Putamen (tissue), 1 donor: ENCODE measurements at regions not wholly inside any gene's neighbourhood (a gene's known extent, or its start where the extent isn't known, plus 50 kb on each side); places are given as distances from the start of the nearest gene placed in this dataset.
"Not testable (repeated sequence)": the region's sequence is repeated elsewhere in the genome, so short reads cannot be mapped to it uniquely, and the experiment has no call there.

Experiments
- DNase-seq: peaks from one replicate; pipeline ENCODE4 v3.0.0-alpha.2; 2016; ENCODE audit warnings: low spot score

- not testable (repeated sequence) for DNase-seq
Measured at GRCh38 chr6:85356743-85357142, 93.1 kb upstream of the NT5E start.

GRCh38 chr6:85355816-85356215 lies 94.1 kb upstream of the NT5E start:
- DNase-seq: no peak

- DNase-seq: peak; percentile 35
Measured at GRCh38 chr6:85354761-85355618, 94.9 kb upstream of the NT5E start.

- no peak for DNase-seq
Measured at GRCh38 chr6:85353012-85353411, 96.9 kb upstream of the NT5E start.

- DNase-seq: no peak
Measured at GRCh38 chr6:85348643-85349042, 101.2 kb upstream of the NT5E start.

GRCh38 chr6:85347812-85348211 lies 102.1 kb upstream of the NT5E start:
- no peak for DNase-seq

GRCh38 chr6:85346196-85346595 lies 103.7 kb upstream of the NT5E start:
- no peak for DNase-seq

- no peak for DNase-seq
Measured at GRCh38 chr6:85344996-85345395, 104.9 kb upstream of the NT5E start.

- DNase-seq: no peak
Measured at GRCh38 chr6:85343428-85343827, 106.5 kb upstream of the NT5E start.

GRCh38 chr6:85329196-85329595 lies 120.7 kb upstream of the NT5E start:
- DNase-seq: no peak

GRCh38 chr6:85325811-85326210 lies 124.1 kb upstream of the NT5E start:
- DNase-seq: not testable (repeated sequence)

- peak; percentile 62 for DNase-seq
Measured at GRCh38 chr6:85323435-85324040, 126.3 kb upstream of the NT5E start.

GRCh38 chr6:85322446-85323105 lies 127.3 kb upstream of the NT5E start:
- no peak for DNase-seq

GRCh38 chr6:85321906-85322305 lies 128.0 kb upstream of the NT5E start:
- DNase-seq: no peak

GRCh38 chr6:85314586-85314985 lies 135.3 kb upstream of the NT5E start:
- DNase-seq: no peak

GRCh38 chr6:85300581-85300980 lies 149.3 kb upstream of the NT5E start:
- no peak for DNase-seq

GRCh38 chr6:85298553-85298952 lies 151.3 kb upstream of the NT5E start:
- no peak for DNase-seq

GRCh38 chr6:85291326-85291725 lies 158.6 kb upstream of the NT5E start:
- no peak for DNase-seq

GRCh38 chr6:85287654-85288053 lies 162.2 kb upstream of the NT5E start:
- DNase-seq: no peak

GRCh38 chr6:85287158-85287557 lies 162.7 kb upstream of the NT5E start:
- no peak for DNase-seq

GRCh38 chr6:85286507-85286906 lies 163.4 kb upstream of the NT5E start:
- not testable (repeated sequence) for DNase-seq

GRCh38 chr6:85285934-85286333 lies 163.9 kb upstream of the NT5E start:
- no peak for DNase-seq

- DNase-seq: no peak
Measured at GRCh38 chr6:85285114-85285513, 164.8 kb upstream of the NT5E start.
